GM21515 (cell line): ENCODE measurements at regions not wholly inside any gene's neighbourhood (a gene's known extent, or its start where the extent isn't known, plus 50 kb on each side); places are given as distances from the start of the nearest gene placed in this dataset.

Experiments used
- ATAC-seq: cut with Tn5 transposase; IDR thresholded peaks from one replicate; pipeline ENCODE4 v1.9.1; 2021; ENCODE audit not compliant: unreplicated experiment

DNA sequence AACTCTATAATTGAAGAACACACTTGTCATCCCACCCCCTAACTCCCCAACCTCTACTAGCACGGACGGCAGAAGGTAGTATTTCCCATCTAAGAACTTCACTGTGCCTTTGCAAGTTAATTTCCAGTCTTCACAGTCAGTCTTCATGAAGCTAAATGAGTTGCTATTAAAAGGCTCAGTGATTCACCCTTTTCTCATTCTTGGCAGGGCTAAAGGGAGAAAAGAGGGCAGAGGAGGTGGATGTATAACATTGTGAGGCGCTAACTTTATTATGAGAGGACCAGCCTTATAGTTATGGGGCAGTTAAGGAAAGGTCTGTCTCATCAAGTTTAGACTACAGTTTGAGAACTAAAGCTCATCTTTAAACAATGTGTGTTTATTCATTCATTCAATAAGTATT, 161.0 kb upstream of the S100G start:
- ATAC-seq, result no peak

DNA sequence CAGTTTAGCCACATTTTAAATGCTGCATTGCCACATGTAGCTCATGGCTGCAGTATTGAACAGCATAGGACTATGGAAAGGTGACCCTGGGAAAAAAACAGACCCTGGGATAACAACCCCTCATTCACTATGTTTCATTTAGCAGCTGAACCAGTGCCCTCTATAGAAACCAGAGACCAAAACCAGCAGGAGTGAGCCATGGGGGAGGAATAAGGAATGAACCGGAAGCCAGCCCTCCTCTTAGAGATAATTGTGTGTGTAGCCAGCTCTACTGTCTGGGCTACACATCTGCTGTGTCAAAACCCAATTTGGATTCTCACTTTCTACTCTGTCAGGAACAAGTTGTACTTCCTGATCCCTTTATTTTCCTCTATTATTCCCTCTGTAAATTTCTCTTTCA, 158.5 kb upstream of the S100G start:
- ATAC-seq, result no peak

DNA sequence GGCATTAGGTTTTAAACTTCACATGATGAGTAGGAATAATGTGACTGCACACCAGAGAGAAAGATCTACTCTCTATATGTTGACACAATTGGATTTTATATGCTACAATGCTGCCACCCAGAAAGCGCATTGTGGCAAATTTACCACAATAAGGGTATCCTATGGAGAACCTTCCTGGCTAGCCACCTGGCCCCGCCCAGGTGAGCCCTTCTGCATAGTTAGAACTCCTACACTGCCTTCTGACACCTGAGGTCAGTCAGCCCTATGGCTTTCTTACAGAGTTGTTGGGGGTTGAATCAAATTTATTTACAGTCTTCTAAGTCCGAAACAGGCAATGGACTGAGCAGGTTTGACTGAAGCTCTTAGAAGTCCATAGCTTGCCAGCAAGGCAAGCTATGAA, 153.8 kb upstream of the S100G start:
- no peak for ATAC-seq

DNA sequence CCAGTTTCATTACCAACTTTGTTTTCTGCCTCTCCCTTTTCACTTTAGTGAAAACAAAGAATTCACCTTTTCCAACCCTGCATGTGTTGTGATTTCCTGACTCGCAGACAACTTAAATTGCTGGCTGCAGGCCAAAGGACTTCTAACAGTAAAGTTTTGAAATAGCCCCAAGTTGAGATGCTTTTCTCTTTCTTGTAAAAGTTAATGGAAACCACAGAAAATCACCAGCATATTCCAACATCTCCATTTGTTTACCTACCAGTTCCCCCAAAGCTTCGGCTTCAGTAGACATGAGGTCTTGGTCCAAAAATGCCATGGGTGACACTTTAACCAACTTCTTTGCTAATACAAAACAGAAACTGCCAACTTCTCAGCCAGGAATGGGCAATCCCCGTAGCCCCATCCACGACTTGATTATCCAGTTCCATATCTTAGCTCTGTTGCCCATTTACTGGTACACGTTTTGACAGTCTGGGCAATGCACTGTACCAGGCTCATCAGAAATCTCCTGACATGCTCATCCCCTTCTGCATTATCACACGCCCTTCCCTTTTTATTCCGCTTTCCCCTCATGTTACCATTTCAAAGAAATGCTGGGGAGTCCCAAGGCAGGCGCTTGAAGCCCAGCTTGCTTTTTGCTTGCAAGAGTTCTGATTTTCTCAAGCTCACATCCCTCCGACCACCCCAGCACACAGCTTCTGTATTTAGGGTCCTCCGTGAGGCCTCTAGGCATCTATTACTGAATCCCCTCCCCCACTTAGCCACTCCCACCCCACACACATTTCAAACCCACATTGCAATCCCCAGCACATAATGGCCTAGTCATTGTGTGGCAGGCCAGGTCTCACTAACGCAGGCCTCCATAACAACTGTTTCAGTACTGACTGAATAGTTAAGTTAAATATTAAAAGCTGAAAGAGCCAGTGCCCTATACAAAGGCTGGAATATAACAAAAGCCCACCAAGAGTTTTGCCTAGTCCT, 137.9 kb upstream of the S100G start:
- ATAC-seq, result no peak

DNA sequence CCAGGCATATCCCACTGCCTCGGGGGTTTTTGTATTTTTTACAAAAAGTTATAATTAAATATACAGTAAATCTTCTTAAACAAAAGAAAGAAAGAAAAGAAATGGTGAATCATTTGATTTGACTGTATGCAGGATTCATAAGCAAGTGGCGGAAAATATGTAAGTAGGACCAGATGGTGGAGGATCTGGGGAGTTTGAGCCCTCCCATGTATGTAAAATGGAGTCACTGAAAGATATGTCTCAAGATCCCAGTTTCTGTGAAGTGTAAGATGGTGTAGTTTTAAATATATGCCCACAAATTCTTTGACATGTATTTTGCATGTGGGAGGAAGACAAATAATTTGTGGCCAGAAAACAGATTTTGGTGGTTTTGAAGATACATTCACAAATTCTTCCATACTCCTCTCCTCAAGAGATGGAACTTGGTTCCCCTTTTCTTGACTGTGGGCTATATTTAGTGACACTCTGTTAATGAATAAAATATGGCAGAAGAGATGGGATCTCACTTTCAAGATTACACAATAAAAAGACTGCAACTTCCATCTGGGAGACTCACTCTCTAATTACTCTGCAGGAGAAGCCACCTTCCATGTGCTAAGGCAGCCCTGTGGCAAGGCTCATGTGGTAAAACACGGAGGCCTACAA, 133.6 kb upstream of the S100G start:
- no peak for ATAC-seq

DNA sequence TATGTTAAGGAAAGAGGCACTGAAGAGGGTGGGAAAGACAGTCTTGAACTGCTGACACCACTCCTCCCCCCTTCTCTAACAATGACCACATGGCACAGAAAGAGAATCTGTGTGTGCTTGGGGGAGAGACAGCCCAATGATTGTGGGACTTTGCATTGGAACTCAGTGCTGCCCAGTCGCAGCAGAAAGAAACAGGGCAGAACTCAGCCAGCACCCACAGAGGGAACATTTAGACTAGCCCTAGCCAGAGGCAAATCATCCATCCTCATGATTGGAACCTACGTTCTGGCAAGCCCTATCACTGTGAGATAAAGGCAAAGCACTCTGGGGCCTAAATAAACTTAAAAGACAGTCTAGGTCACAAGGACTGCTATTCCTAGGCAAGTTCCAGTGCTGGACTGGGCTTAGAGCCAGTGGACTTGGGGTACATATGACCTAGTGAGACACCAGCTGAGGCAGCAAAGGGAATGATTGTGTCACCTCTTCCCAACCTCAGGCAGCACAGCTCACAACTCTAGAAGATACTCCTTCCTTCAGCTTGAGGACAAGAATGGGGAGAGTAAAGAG, 132.8 kb upstream of the S100G start:
- no peak for ATAC-seq

DNA sequence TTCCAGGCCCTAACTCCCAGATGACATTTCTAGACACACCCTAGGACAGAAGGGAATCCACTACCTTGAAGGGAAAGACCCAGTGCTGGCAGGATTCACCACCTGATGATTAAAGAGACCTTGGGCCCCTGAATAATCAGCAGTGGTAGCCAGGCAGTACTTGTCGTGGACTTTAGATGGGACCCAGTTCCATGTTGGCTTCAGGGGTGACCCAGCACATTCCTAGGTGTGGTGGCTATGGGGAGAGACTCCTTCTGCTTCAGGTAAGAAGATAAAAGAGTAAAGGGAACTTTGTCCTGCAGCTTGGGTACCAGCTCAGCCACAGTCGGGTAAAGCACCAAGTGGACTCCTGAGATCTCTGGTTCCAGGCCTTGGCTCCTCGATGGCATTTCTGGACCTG, 131.8 kb upstream of the S100G start:
- ATAC-seq, result no peak

DNA sequence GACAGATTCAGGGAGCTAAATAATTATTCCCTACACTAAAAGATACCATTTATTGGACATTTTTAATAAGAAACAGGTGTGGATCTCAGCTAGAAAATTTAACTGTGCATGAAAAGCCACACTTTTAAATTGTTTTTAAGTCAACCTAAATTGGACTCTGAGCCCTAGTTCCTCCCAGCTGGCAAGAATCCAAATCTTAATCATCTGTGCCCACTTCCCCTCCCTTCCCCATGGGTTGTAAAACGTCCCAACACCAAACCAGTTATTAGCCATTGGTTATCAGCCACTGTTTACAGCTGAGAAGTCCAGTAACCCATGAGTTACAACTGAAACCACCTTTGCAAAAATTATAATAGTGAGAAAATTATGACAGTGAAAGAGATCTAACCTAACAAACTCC, 125.6 kb upstream of the S100G start:
- no peak for ATAC-seq

DNA sequence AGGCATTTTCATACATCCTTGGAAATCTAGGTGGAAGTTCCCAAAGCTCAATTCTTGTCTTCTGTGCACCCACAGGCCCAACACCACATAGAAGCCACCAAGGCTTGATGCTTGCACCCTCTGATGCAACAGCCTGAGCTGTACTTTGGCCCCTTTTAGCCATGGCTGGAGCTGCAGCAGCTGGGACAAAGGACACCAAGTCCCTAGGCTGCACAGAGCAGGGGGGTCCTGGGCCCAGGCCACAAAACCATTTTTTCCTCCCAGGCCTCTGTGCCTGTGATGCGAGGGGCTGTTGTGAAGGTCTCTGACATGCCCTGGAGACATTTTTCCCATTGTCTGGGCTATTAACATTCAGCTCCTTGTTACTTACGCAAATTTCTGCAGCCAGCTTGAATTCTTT, 124.0 kb upstream of the S100G start:
- ATAC-seq, result no peak

DNA sequence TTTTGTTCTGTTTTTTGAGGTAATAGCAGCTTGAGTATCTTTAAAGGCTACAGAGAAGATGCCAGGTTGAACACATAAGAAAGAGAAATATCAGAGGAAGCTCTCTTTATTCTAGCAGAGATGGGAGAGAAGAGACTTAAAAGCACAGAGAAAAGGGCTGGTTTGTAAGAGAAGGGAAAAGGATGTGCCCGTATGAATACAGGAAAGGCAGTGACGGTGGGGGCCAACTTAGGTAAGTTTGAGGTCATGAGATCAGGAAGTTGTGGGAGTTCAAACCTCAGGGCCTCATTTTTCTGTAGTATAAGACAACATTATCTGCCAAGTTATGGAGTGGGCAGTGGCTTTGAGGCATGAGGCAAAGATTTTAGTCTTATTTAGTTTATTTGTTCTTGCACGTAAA, 121.3 kb upstream of the S100G start:
- ATAC-seq, result no peak
